ENCODE measurements at regions not wholly inside any gene's neighbourhood (a gene's known extent, or its start where the extent isn't known, plus 50 kb on each side); places are given as distances from the start of the nearest gene placed in this dataset.
"Not testable (repeated sequence)": the region's sequence is repeated elsewhere in the genome, so short reads cannot be mapped to it uniquely, and the experiment has no call there.

- DNase-seq (ENCODE audit: low read depth in 3 of 3, low spot score in 1 of 3): no peak
These were observed 72.7 kb upstream of the NALF2 start for GRCh38 chrX:69431420-69431819.

DNA sequence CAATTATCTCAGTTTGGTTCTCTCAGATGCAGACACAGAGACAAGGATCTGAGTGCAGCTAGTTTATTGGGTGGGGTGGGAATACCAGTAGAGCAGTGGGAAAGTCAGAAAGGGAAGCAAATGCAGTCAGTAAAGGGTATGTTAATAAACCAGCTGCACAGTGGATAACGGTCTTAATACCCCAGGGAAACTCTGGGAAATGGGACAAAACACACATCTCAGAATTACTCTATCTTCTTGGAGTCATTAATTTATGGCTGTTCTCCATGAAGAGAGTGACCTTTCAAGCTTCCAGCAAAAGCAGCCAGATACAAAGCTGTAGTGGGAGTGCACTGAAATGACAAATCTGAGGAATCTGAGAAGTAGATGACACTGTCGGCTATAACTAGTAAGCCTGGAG, 73.3 kb upstream of the NALF2 start:
- no peak for DNase-seq (ENCODE audit: low read depth in 3 of 3, low spot score in 1 of 3)

- DNase-seq (ENCODE audit: low read depth in 3 of 3, low spot score in 1 of 3): no peak
These were observed 74.6 kb upstream of the NALF2 start for GRCh38 chrX:69429339-69430015.

- DNase-seq (ENCODE audit: low read depth in 3 of 3, low spot score in 1 of 3): no peak
These were observed 75.9 kb upstream of the NALF2 start for GRCh38 chrX:69428216-69428615.

DNA sequence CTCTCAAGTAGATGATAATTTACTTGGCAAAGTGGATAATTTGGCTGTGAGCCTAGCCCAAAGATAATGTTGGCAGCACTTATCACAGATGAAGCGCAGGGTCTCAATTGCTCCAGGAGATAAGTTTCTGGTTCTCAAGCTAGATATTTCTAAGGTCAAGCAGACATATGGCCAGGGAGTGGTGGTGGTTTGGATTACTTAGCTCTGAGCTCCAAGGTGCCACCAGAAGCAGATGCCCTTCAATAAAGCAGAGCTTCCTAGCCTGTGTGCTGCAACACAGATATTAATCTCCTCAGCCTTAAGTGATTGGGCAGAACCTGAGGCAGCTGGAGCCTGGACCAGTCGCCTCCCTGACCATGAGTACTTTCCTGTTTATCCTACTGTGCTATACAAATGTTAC, 79.2 kb upstream of the NALF2 start:
- DNase-seq (ENCODE audit: low read depth in 3 of 3, low spot score in 1 of 3): no peak

- no peak for DNase-seq (ENCODE audit: low read depth in 3 of 3, low spot score in 1 of 3)
These were observed 80.0 kb upstream of the NALF2 start for GRCh38 chrX:69424161-69424560.

GRCh38 chrX:69422208-69422607, 81.9 kb upstream of the NALF2 start:
- not testable (repeated sequence) for DNase-seq (ENCODE audit: low read depth in 3 of 3, low spot score in 1 of 3)

GRCh38 chrX:69415698-69416097, 88.4 kb upstream of the NALF2 start:
- DNase-seq (ENCODE audit: low read depth in 3 of 3, low spot score in 1 of 3): no peak

- no peak for DNase-seq (ENCODE audit: low read depth in 3 of 3, low spot score in 1 of 3)
These were observed 91.5 kb upstream of the NALF2 start for GRCh38 chrX:69412661-69413060.

DNA sequence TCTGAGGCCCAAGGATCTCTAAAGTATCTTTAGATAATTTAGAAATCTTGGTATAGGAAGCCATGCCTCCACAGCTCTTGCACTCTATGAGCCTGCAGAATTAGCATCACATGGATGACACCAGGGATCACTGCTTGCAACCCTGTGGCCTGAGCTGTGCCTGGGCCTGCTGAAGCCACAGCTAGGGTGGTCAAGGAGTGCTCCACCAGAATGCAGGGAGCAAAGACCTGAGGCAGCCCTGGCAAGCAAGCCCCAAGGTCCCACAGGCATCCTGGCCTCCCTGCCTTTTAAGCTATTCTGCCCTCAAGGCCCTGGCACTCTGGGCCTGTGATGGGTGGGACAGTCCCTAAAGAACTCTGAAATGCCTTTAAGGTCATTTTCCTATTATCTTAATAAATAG, 105.2 kb upstream of the NALF2 start:
- DNase-seq (ENCODE audit: low read depth in 3 of 3, low spot score in 1 of 3): no peak

DNA sequence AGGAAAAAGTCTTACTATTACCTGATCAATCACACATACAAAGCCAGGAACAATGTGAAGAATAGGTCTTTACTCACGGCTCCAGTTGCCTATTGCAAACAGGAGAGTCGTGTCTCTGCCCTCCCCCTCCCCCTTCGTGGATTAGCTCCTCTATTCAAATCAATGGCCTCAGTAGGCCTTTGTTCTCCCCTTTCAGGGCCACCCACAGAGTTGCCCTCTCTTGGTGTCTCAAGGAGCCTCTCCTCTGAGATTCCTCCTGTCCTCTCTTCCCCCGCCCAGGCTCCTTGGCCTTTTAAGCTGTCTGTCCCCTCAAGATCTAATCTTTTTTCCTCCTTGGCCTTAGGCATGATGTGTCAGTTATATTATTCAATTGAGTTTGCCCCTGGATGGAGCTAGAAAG, 107.2 kb upstream of the NALF2 start:
- no peak for DNase-seq (ENCODE audit: low read depth in 3 of 3, low spot score in 1 of 3)

DNA sequence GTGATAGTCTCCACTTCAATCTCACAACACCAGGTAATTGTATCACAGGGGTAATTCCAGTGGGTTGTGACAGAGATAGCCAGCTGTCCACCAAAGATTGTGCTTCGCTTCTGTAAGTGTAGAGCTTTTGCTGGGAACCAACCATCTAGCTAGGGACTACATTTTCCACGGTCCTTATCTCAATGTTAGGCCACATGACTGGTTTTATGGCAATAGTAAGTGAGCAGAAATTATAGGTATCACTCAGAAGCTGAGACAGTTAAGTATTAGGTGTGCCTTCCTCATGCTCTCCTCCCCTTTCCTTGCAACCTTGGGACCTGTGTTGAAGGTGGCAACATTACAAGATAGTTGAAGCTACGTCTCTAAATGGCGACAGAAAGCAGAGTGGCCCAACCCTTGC, 108.8 kb upstream of the NALF2 start:
- DNase-seq (ENCODE audit: low read depth in 3 of 3, low spot score in 1 of 3): no peak

DNA sequence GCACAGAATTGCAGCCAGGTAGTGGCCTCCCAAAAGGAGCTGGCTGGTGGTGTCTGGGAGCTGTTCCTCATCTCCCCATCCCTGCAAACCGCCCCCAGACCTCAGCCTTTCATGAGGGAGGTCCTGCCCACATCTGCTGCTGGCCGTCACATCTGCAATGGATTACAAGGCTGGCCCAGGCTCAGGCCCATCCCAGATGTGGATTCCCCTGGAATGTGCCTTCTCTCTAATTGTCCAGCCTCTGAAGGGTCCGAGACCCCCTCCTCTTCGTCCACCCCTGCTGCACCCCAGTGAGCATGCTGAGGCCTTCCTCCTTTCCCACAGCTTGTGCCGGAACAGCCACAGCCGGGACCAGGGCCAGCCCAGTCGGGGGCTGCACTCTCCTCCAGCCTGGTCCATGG, 115.0 kb upstream of the NALF2 start:
- no peak for DNase-seq (ENCODE audit: low read depth in 3 of 3, low spot score in 1 of 3)

DNA sequence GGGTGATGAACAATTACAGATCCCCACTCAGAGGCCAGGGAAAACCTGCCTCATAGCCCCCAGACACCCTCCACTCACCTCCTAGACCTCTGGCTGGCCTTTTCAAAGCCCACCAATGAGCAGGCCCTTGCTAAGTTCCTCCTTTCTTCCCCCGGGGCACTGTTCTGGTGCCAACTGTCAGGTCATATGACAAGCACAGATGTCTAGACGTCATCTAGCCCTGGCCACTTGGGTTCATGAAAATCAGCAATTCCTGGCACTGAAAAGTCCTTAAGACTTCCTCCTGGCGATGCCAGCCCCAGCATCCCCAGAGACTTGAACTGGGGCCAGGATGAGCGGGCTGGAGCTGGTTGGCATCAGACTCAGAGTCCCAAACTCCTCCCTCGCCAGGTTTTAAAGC, 115.6 kb upstream of the NALF2 start:
- no peak for DNase-seq (ENCODE audit: low read depth in 3 of 3, low spot score in 1 of 3)

DNA sequence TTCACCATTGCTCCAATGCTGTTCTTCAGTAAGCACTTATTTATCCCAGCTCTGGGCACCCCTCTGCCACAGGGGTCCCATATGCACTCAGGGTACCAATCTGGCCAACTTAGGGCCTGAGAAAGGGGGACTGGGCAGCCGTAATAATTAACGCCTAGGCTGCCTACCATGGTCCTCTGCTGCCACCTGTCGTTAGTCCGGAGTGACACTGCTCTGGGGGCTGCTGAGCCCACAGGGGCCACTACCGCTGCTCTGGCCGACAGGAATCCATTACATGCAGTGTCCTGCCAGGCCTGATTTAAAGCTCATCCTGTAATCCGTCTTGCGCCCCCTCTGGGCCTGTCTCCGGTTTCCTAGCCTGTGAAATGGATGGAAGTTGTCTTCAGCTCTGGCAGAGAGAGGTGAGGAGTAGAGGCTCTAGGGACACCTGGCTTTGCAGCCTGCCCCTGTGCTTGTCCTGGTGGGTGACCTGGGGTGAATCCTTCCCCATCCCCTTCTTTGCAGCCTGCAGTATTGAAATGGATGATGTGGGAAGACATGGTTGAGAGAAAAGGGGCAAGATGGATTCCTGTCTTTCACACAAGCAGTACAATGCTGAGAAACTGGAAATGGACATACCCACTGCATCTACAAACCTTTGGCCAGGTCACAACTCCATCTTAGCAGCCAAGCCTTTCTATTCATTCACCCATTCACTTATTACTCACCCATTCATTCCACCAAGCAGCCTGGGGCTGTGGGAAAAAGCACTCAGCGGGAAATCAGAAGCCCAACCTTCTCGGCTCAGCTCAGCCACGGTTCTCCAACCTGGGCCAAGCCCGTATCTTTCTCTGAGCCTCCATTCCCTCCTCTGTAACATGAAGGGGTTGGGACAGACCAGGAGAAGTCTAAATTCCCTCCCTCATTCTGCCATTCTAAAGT, 116.3 kb upstream of the NALF2 start:
- DNase-seq (ENCODE audit: low read depth in 3 of 3, low spot score in 1 of 3): peak in 1 of 3 donors; percentile 4

DNA sequence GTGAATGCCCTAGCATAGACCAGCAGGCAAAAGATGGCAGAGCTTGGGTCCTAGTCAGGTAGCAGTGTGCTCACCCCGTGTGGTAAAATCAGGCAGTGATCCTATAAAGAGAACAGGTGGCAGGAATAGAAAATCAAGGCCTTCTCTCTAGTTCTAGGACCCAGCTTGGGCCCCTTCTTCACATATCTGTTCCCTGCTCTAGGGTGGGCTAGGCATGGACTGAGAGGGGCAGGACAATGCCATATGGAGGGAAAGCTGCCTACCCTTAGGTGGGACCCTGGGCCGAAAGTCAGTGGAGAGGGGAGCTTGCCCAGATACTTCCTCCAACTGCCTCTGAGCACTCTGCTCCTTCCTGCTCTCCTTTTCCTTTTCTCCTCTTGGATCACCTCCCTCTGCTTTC, 117.4 kb upstream of the NALF2 start:
- DNase-seq (ENCODE audit: low read depth in 3 of 3, low spot score in 1 of 3): no peak

GRCh38 chrX:69379412-69379811, 124.7 kb upstream of the NALF2 start:
- no peak for DNase-seq (ENCODE audit: low read depth in 3 of 3, low spot score in 1 of 3)

- no peak for DNase-seq (ENCODE audit: low read depth in 3 of 3, low spot score in 1 of 3)
These were observed 129.6 kb upstream of the NALF2 start for GRCh38 chrX:69374569-69374968.

- no peak for DNase-seq (ENCODE audit: low read depth in 3 of 3, low spot score in 1 of 3)
These were observed 131.7 kb upstream of the NALF2 start for GRCh38 chrX:69372435-69372834.

- no peak for DNase-seq (ENCODE audit: low read depth in 3 of 3, low spot score in 1 of 3)
These were observed 133.0 kb upstream of the NALF2 start for GRCh38 chrX:69371159-69371558.

DNA sequence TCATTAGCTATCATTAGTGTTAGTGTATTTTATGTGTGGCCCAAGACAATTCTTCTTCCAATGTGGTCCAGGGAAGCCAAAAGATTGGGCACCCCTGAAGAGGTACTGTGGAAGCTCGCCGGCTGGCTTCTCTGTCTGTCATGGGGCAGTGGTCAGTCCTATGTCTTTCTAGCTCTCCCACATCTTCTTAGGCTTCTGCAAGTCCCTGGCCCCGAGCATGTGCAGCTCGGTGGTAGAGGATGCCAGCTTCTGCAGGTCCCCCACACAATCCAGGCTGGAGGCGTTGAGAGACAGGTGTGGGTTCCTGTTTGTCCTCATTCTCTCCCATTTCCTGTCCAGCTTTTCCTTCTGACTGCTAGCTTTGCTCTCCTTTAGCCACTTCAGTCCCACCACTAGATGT, 134.1 kb upstream of the NALF2 start:
- no peak for DNase-seq (ENCODE audit: low read depth in 3 of 3, low spot score in 1 of 3)

DNA sequence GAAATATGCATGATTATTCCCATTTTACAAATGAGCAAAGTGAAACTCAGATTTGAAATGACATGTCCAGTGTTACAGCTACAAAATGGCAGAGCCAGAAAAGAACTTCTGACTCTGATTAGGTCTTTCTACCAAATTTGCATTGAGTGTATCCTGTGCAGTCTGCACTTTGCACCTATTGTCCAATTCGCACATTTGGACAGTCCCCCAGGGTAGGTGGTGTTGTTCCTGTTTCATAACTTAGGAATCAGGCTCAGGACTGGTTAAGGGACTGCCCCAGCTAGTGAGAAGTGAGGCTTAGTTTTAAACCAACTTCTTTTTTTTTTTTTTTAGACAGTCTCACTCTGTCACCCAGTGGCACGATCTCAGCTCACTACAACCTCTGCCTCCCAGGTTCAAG, 137.9 kb upstream of the NALF2 start:
- no peak for DNase-seq (ENCODE audit: low read depth in 3 of 3, low spot score in 1 of 3)

GRCh38 chrX:69365755-69366154, 138.4 kb upstream of the NALF2 start:
- no peak for DNase-seq (ENCODE audit: low read depth in 3 of 3, low spot score in 1 of 3)

Measured in stimulated activated CD4-positive, alpha-beta T cell treated with anti-CD3 and anti-CD28 coated beads, TNF-alpha, amount 100 ng/mL, for 1 hour (primary cell).